ENCODE measurements at regions not wholly inside any gene's neighbourhood (a gene's known extent, or its start where the extent isn't known, plus 50 kb on each side); places are given as distances from the start of the nearest gene placed in this dataset.
"Not testable (repeated sequence)": the region's sequence is repeated elsewhere in the genome, so short reads cannot be mapped to it uniquely, and the experiment has no call there.

DNA sequence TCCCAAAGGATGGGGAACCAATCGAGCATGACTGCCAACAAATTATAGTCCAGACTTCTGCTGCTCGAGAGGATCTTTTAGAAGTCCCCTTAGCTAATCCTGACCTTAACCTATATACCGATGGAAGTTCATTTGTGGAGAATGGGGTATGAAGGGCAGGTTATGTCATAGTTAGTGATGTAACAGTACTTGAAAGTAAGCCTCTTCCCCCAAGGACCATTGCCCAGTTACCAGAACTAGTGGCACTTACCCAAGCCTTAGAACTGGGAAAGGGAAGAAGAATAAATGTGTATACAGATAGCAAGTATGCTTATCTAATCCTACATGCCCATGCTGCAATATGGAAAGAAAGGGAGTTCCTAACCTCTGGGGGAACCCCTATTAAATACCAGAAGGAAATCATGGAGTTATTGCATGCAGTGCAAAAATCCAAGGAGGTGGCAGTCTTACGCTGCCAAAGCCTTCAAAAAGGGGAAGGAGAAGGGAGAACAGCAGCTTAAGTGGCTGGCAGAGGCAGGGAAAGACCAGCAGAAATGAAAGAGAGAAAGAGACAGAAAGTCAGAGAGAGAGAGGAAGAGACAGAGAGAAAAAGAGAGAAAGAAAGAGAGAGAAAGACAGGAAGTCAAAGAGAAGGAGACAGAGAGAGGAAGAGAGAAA, 224.4 kb upstream of the SLC8A1 start:
- not testable (repeated sequence) for TF ChIP-seq POLR2A, CTCF (IDR thresholded peaks at IDR 0.05)
